ENCODE measurements at regions not wholly inside any gene's neighbourhood (a gene's known extent, or its start where the extent isn't known, plus 50 kb on each side); places are given as distances from the start of the nearest gene placed in this dataset.

DNA sequence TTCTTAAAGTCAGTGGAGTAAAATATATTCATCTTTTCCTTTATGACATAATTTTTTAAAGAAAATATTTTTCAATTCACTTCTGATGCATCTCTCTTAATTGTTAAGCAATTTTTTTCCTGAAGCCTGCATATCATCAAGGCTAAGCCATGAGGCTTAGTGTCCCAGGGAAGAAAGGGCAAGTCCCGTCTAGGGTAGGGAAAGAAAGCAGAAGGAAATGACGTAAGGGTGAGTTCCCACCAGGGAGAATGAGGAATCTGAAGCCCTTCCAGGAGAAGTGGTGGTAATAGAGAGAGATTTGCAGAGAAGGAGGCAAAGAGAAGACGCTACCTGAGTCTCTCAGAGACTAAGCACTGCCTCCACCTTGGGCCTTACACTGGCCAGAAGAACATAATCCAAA, 96.8 kb upstream of the NFE2L3 start:
- Histone ChIP-seq H3F3A (ENCODE audit: insufficient read depth, low read length, poor library complexity, severe bottlenecking) (no peaks in the 10 kb centered on the region), H3K36me3 (ENCODE audit: insufficient read depth, low read length) (no peaks in the 10 kb centered on the region), H3K9me2 (ENCODE audit: insufficient read depth, low read length) (no peaks in the 10 kb centered on the region), H4K20me1 (ENCODE audit: insufficient read depth) (no peaks in the 10 kb centered on the region), H3K9ac (ENCODE audit: low read length) (no peak overlapping the region), H3K79me2 (replicated peaks; ENCODE audit: insufficient read depth, low read length) (no peaks in the 10 kb centered on the region), H3K9me3 (ENCODE audit: low read length) (peaks cover 3% of the 10 kb centered on the region), H3K27me3 (ENCODE audit: insufficient read depth, low read depth, low read length) (no peaks in the 10 kb centered on the region), H3K4me2 (ENCODE audit: low read length) (no peak overlapping the region), H3K27ac (ENCODE audit: low read length) (no peak overlapping the region), H2AFZ (ENCODE audit: low read depth, low read length) (no peak overlapping the region), H3K4me3 (ENCODE audit: low read length) (no peak overlapping the region)
- TF ChIP-seq MXI1 (conservative IDR thresholded peaks at IDR 0.05; ENCODE audit: poor library complexity, severe bottlenecking) (no peak), CTCF (IDR thresholded peaks at IDR 0.05; ENCODE audit: poor library complexity, severe bottlenecking) (no peak), TAF1 (IDR thresholded peaks at IDR 0.05; ENCODE audit: low read depth) (no peak), SMC3 (conservative IDR thresholded peaks at IDR 0.05; ENCODE audit: poor library complexity) (no peak), EZH2 (IDR thresholded peaks at IDR 0.05; ENCODE audit: borderline replicate concordance, insufficient read depth, low read length, poor library complexity, severe bottlenecking) (no peak), POLR2AphosphoS5 (IDR thresholded peaks at IDR 0.05) (no peak), RAD21 (conservative IDR thresholded peaks at IDR 0.05) (no peak), EP300 (conservative IDR thresholded peaks at IDR 0.05; ENCODE audit: poor library complexity, severe bottlenecking) (no peak)
- TF ChIP-seq, protein P1, sequence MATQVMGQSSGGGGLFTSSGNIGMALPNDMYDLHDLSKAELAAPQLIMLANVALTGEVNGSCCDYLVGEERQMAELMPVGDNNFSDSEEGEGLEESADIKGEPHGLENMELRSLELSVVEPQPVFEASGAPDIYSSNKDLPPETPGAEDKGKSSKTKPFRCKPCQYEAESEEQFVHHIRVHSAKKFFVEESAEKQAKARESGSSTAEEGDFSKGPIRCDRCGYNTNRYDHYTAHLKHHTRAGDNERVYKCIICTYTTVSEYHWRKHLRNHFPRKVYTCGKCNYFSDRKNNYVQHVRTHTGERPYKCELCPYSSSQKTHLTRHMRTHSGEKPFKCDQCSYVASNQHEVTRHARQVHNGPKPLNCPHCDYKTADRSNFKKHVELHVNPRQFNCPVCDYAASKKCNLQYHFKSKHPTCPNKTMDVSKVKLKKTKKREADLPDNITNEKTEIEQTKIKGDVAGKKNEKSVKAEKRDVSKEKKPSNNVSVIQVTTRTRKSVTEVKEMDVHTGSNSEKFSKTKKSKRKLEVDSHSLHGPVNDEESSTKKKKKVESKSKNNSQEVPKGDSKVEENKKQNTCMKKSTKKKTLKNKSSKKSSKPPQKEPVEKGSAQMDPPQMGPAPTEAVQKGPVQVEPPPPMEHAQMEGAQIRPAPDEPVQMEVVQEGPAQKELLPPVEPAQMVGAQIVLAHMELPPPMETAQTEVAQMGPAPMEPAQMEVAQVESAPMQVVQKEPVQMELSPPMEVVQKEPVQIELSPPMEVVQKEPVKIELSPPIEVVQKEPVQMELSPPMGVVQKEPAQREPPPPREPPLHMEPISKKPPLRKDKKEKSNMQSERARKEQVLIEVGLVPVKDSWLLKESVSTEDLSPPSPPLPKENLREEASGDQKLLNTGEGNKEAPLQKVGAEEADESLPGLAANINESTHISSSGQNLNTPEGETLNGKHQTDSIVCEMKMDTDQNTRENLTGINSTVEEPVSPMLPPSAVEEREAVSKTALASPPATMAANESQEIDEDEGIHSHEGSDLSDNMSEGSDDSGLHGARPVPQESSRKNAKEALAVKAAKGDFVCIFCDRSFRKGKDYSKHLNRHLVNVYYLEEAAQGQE (IDR thresholded peaks at IDR 0.05; ENCODE audit: borderline replicate concordance): no peak

DNA sequence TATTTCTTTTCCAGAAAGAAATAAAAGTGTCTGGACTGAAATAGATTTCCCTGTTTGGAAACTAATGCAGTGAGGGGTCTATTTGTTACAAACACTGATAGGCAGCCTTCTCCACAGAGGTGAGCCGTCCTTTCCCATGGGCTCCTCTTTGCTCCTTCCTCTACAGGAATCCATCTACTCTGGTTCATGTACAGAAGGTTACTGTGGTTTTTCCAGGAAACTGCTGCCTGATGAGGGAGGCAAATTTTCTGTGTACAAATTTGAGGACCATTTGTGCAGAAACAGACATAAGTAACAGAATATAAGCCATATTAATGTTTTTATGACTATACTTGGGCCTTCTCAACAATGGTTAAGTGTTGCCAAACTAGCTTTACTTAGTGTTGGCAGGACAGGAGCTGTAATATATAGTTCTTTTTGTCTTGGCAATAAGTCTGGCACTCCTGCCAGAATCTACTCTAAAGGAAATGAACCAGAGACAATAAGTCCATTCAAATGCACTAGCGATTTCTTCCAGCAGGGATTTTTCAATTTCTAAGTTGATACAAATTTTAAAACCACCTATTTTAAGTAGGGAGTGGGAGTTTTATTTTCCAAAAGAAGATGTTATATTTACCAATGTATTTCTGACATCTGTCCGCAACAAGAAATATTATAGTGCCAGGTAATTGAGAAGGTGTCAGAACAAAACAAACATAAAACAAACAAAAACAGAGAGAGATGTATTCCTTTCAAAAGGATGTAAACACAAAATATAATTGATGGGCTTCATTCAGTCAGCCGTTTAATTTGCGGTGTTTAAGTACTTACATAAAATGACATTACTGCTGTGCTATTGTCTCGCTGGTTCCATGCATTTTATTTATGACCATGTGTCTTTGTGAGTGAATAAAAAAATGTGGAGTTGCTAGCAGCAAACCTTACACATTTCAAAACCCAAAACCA, 91.0 kb upstream of the NFE2L3 start:
- no peaks in the 10 kb centered on the region for H3K79me2 ChIP-seq (replicated peaks; ENCODE audit: insufficient read depth, low read length)
- H3K27me3 ChIP-seq (ENCODE audit: insufficient read depth, low read depth, low read length): no peaks in the 10 kb centered on the region
- H3F3A ChIP-seq (ENCODE audit: insufficient read depth, low read length, poor library complexity, severe bottlenecking): no peaks in the 10 kb centered on the region
- H3K4me2 ChIP-seq (ENCODE audit: low read length): no peak overlapping the region
- H2AFZ ChIP-seq (ENCODE audit: low read depth, low read length): no peak overlapping the region
- H3K36me3 ChIP-seq (ENCODE audit: insufficient read depth, low read length): no peaks in the 10 kb centered on the region
- no peaks in the 10 kb centered on the region for H3K9me3 ChIP-seq (ENCODE audit: low read length)
- H3K27ac ChIP-seq (ENCODE audit: low read length): no peak overlapping the region
- TF ChIP-seq, protein P1 (IDR thresholded peaks at IDR 0.05; ENCODE audit: borderline replicate concordance): no peak
- TF ChIP-seq RAD21 (conservative IDR thresholded peaks at IDR 0.05) (no peak), SMC3 (conservative IDR thresholded peaks at IDR 0.05; ENCODE audit: poor library complexity) (no peak)
- H3K9ac ChIP-seq (ENCODE audit: low read length): no peak overlapping the region
- no peaks in the 10 kb centered on the region for H4K20me1 ChIP-seq (ENCODE audit: insufficient read depth)
- no peak overlapping the region for H3K4me3 ChIP-seq (ENCODE audit: low read length)
- H3K9me2 ChIP-seq (ENCODE audit: insufficient read depth, low read length): no peaks in the 10 kb centered on the region

Data from neural cell (in vitro differentiated cells).